ENCODE measurements at regions not wholly inside any gene's neighbourhood (a gene's known extent, or its start where the extent isn't known, plus 50 kb on each side); places are given as distances from the start of the nearest gene placed in this dataset.
A peak's percentile ranks its signal among the peaks of the same experiment; 100 is the strongest.
"Not testable (repeated sequence)": the region's sequence is repeated elsewhere in the genome, so short reads cannot be mapped to it uniquely, and the experiment has no call there.

- peak; percentile 88 for DNase-seq (ENCODE audit: low read depth)
Measured at GRCh38 chr12:58310809-58311622, 369.6 kb downstream of the ATP23 start.

GRCh38 chr12:58313091-58313855 is 371.9 kb downstream of the ATP23 start:
- peak; percentile 49 for DNase-seq (ENCODE audit: low read depth)

GRCh38 chr12:58314610-58315009 is 373.2 kb downstream of the ATP23 start:
- no peak for DNase-seq (ENCODE audit: low read depth)

- DNase-seq (ENCODE audit: low read depth): no peak
Measured at GRCh38 chr12:58316926-58317325, 375.6 kb downstream of the ATP23 start.

- DNase-seq (ENCODE audit: low read depth): no peak
Measured at GRCh38 chr12:58321414-58321813, 380.0 kb downstream of the ATP23 start.

- no peak for DNase-seq (ENCODE audit: low read depth)
Measured at GRCh38 chr12:58323676-58324075, 382.3 kb downstream of the ATP23 start.

- no peak for DNase-seq (ENCODE audit: low read depth)
Measured at GRCh38 chr12:58325561-58325960, 384.2 kb downstream of the ATP23 start.

- no peak for DNase-seq (ENCODE audit: low read depth)
Measured at GRCh38 chr12:58326534-58326933, 385.2 kb downstream of the ATP23 start.

- DNase-seq (ENCODE audit: low read depth): peak; percentile 68
Measured at GRCh38 chr12:58336581-58337242, 395.3 kb downstream of the ATP23 start.

GRCh38 chr12:58337539-58337938 is 396.2 kb downstream of the ATP23 start:
- not testable (repeated sequence) for DNase-seq (ENCODE audit: low read depth)

GRCh38 chr12:58341791-58342190 is 400.4 kb downstream of the ATP23 start:
- DNase-seq (ENCODE audit: low read depth): no peak

- DNase-seq (ENCODE audit: low read depth): no peak
Measured at GRCh38 chr12:58342736-58343135, 401.4 kb downstream of the ATP23 start.

GRCh38 chr12:58346032-58346632 is 404.8 kb downstream of the ATP23 start:
- DNase-seq (ENCODE audit: low read depth): no peak

- no peak for DNase-seq (ENCODE audit: low read depth)
Measured at GRCh38 chr12:58347188-58347587, 405.8 kb downstream of the ATP23 start.

GRCh38 chr12:58347691-58348090 is 406.3 kb downstream of the ATP23 start:
- DNase-seq (ENCODE audit: low read depth): no peak

- DNase-seq (ENCODE audit: low read depth): no peak
Measured at GRCh38 chr12:58349161-58349560, 407.8 kb downstream of the ATP23 start.

- DNase-seq (ENCODE audit: low read depth): no peak
Measured at GRCh38 chr12:58356794-58357193, 415.4 kb downstream of the ATP23 start.

GRCh38 chr12:58357511-58357910 is 416.1 kb downstream of the ATP23 start:
- no peak for DNase-seq (ENCODE audit: low read depth)

- DNase-seq (ENCODE audit: low read depth): no peak
Measured at GRCh38 chr12:58358369-58358768, 417.0 kb downstream of the ATP23 start.

GRCh38 chr12:58359084-58359483 is 417.7 kb downstream of the ATP23 start:
- no peak for DNase-seq (ENCODE audit: low read depth)

- no peak for DNase-seq (ENCODE audit: low read depth)
Measured at GRCh38 chr12:58361056-58361455, 419.7 kb downstream of the ATP23 start.

GRCh38 chr12:58363971-58364370 is 422.6 kb downstream of the ATP23 start:
- no peak for DNase-seq (ENCODE audit: low read depth)
